Tongue (tissue), 1 donor: ENCODE measurements at regions not wholly inside any gene's neighbourhood (a gene's known extent, or its start where the extent isn't known, plus 50 kb on each side); places are given as distances from the start of the nearest gene placed in this dataset.
"Not testable (repeated sequence)": the region's sequence is repeated elsewhere in the genome, so short reads cannot be mapped to it uniquely, and the experiment has no call there.

ENCODE experiments used
- DNase-seq: peaks from one replicate; pipeline ENCODE4 v3.0.0-alpha.2; 2015

- DNase-seq: no peak
These were observed 212.5 kb downstream of the BCHE start for GRCh38 chr3:165624761-165625160.

- DNase-seq: no peak
These were observed 214.9 kb downstream of the BCHE start for GRCh38 chr3:165622356-165622755.

- DNase-seq: peak; percentile 78
These were observed 218.2 kb downstream of the BCHE start for GRCh38 chr3:165619069-165619468.

GRCh38 chr3:165617134-165617533 lies 220.1 kb downstream of the BCHE start:
- no peak for DNase-seq

- DNase-seq: peak; percentile 72
These were observed 222.9 kb downstream of the BCHE start for GRCh38 chr3:165614337-165614736.

GRCh38 chr3:165613014-165613413 lies 224.2 kb downstream of the BCHE start:
- no peak for DNase-seq

- no peak for DNase-seq
These were observed 230.0 kb downstream of the BCHE start for GRCh38 chr3:165607221-165607620.

- DNase-seq: no peak
These were observed 234.0 kb downstream of the BCHE start for GRCh38 chr3:165603196-165603595.

- DNase-seq: not testable (repeated sequence)
These were observed 264.7 kb downstream of the BCHE start for GRCh38 chr3:165572566-165572965.

- DNase-seq: no peak
These were observed 268.2 kb downstream of the BCHE start for GRCh38 chr3:165568907-165569462.

- DNase-seq: no peak
These were observed 281.4 kb downstream of the BCHE start for GRCh38 chr3:165555785-165556184.

- no peak for DNase-seq
These were observed 283.9 kb downstream of the BCHE start for GRCh38 chr3:165553371-165553770.

GRCh38 chr3:165549665-165550064 lies 287.6 kb downstream of the BCHE start:
- DNase-seq: peak; percentile 23

GRCh38 chr3:165549037-165549436 lies 288.2 kb downstream of the BCHE start:
- no peak for DNase-seq

GRCh38 chr3:165545059-165545458 lies 292.2 kb downstream of the BCHE start:
- DNase-seq: no peak

GRCh38 chr3:165544432-165544831 lies 292.8 kb downstream of the BCHE start:
- DNase-seq: no peak

GRCh38 chr3:165538166-165538565 lies 299.1 kb downstream of the BCHE start:
- DNase-seq: no peak

GRCh38 chr3:165532851-165533250 lies 304.4 kb downstream of the BCHE start:
- DNase-seq: no peak

GRCh38 chr3:165529451-165529850 lies 307.8 kb downstream of the BCHE start:
- DNase-seq: no peak

- DNase-seq: no peak
These were observed 310.9 kb downstream of the BCHE start for GRCh38 chr3:165526367-165526766.

GRCh38 chr3:165523801-165524200 lies 313.4 kb downstream of the BCHE start:
- no peak for DNase-seq

GRCh38 chr3:165522386-165522785 lies 314.8 kb downstream of the BCHE start:
- peak; percentile 61 for DNase-seq

- peak; percentile 51 for DNase-seq
These were observed 315.9 kb downstream of the BCHE start for GRCh38 chr3:165521131-165521871.

GRCh38 chr3:165519687-165520086 lies 317.5 kb downstream of the BCHE start:
- no peak for DNase-seq
